ENCODE measurements at regions not wholly inside any gene's neighbourhood (a gene's known extent, or its start where the extent isn't known, plus 50 kb on each side); places are given as distances from the start of the nearest gene placed in this dataset.
"Not testable (repeated sequence)": the region's sequence is repeated elsewhere in the genome, so short reads cannot be mapped to it uniquely, and the experiment has no call there.

- H3K27me3 Mint-ChIP-seq, result peaks cover 1% of the 10 kb centered on the region
Observed at GRCh38 chr1:199929556-199929955, 98.0 kb upstream of the NR5A2 start.

GRCh38 chr1:199930067-199930466 lies 97.4 kb upstream of the NR5A2 start:
- not testable (repeated sequence) for H3K36me3 Mint-ChIP-seq, H3K27me3 Mint-ChIP-seq, H3K4me3 Mint-ChIP-seq, H3K9me3 Mint-ChIP-seq, H3K4me1 Mint-ChIP-seq, ATAC-seq, H3K27ac Mint-ChIP-seq

More at GRCh38 chr1:199929556-199929955, 98.0 kb upstream of the NR5A2 start:
- no peak overlapping the region for H3K27ac Mint-ChIP-seq
- no peak overlapping the region for H3K4me3 Mint-ChIP-seq
- no peak for ATAC-seq
- H3K36me3 Mint-ChIP-seq, result no peaks in the 10 kb centered on the region
- H3K4me1 Mint-ChIP-seq, result peaks cover 9% of the 10 kb centered on the region
- no peaks in the 10 kb centered on the region for H3K9me3 Mint-ChIP-seq

GRCh38 chr1:199931666-199932377 lies 95.7 kb upstream of the NR5A2 start:
- peak overlapping the region; percentile 40 for H3K4me3 Mint-ChIP-seq
- ATAC-seq, result no peak
- H3K36me3 Mint-ChIP-seq, result no peaks in the 10 kb centered on the region

GRCh38 chr1:199932462-199932861 lies 95.0 kb upstream of the NR5A2 start:
- Mint-ChIP-seq H3K9me3 (no peaks in the 10 kb centered on the region), H3K27ac (no peak overlapping the region), H3K4me3 (no peak overlapping the region), H3K4me1 (peaks cover 9% of the 10 kb centered on the region), H3K36me3 (no peaks in the 10 kb centered on the region), H3K27me3 (peaks cover 28% of the 10 kb centered on the region)
- no peak for ATAC-seq

More at GRCh38 chr1:199931666-199932377, 95.7 kb upstream of the NR5A2 start:
- H3K4me1 Mint-ChIP-seq, result peaks cover 9% of the 10 kb centered on the region
- peaks cover 24% of the 10 kb centered on the region for H3K27me3 Mint-ChIP-seq
- no peaks in the 10 kb centered on the region for H3K9me3 Mint-ChIP-seq
- no peak overlapping the region for H3K27ac Mint-ChIP-seq

GRCh38 chr1:199936441-199936840 lies 91.1 kb upstream of the NR5A2 start:
- H3K9me3 Mint-ChIP-seq, result no peaks in the 10 kb centered on the region
- H3K27ac Mint-ChIP-seq, result no peak overlapping the region
- H3K27me3 Mint-ChIP-seq, result peaks cover 65% of the 10 kb centered on the region
- no peak for ATAC-seq
- H3K4me1 Mint-ChIP-seq, result peaks cover 17% of the 10 kb centered on the region
- no peaks in the 10 kb centered on the region for H3K36me3 Mint-ChIP-seq
- no peak overlapping the region for H3K4me3 Mint-ChIP-seq

GRCh38 chr1:199937161-199937560 lies 90.3 kb upstream of the NR5A2 start:
- ATAC-seq, result no peak
- no peak overlapping the region for H3K27ac Mint-ChIP-seq
- H3K9me3 Mint-ChIP-seq, result no peaks in the 10 kb centered on the region
- H3K4me1 Mint-ChIP-seq, result peaks cover 19% of the 10 kb centered on the region
- H3K36me3 Mint-ChIP-seq, result no peaks in the 10 kb centered on the region
- no peak overlapping the region for H3K4me3 Mint-ChIP-seq
- H3K27me3 Mint-ChIP-seq, result peaks cover 65% of the 10 kb centered on the region

- H3K9me3 Mint-ChIP-seq, result no peaks in the 10 kb centered on the region
- peaks cover 65% of the 10 kb centered on the region for H3K27me3 Mint-ChIP-seq
- no peak for ATAC-seq
Observed at GRCh38 chr1:199937661-199938060, 89.8 kb upstream of the NR5A2 start.

GRCh38 chr1:199944986-199945385 lies 82.5 kb upstream of the NR5A2 start:
- Mint-ChIP-seq H3K27ac (no peak overlapping the region), H3K4me1 (peaks cover 17% of the 10 kb centered on the region), H3K4me3 (no peak overlapping the region), H3K36me3 (no peaks in the 10 kb centered on the region), H3K9me3 (no peaks in the 10 kb centered on the region), H3K27me3 (peaks cover 29% of the 10 kb centered on the region)
- ATAC-seq, result no peak

More at GRCh38 chr1:199937661-199938060, 89.8 kb upstream of the NR5A2 start:
- Mint-ChIP-seq H3K27ac (no peak overlapping the region), H3K36me3 (no peaks in the 10 kb centered on the region), H3K4me3 (no peak overlapping the region), H3K4me1 (peaks cover 17% of the 10 kb centered on the region)

GRCh38 chr1:199945591-199945990 lies 81.9 kb upstream of the NR5A2 start:
- Mint-ChIP-seq H3K27me3 (peaks cover 25% of the 10 kb centered on the region), H3K9me3 (no peaks in the 10 kb centered on the region), H3K4me3 (no peak overlapping the region), H3K36me3 (no peaks in the 10 kb centered on the region), H3K4me1 (peaks cover 17% of the 10 kb centered on the region), H3K27ac (no peak overlapping the region)
- no peak for ATAC-seq

- H3K4me1 Mint-ChIP-seq, result peaks cover 7% of the 10 kb centered on the region
- H3K4me3 Mint-ChIP-seq, result no peak overlapping the region
- H3K27ac Mint-ChIP-seq, result no peak overlapping the region
- H3K27me3 Mint-ChIP-seq, result peaks cover 26% of the 10 kb centered on the region
- H3K9me3 Mint-ChIP-seq, result no peaks in the 10 kb centered on the region
- ATAC-seq, result no peak
- H3K36me3 Mint-ChIP-seq, result no peaks in the 10 kb centered on the region
Observed at GRCh38 chr1:199946305-199947155, 81.0 kb upstream of the NR5A2 start.

- Mint-ChIP-seq H3K27ac (no peak overlapping the region), H3K27me3 (peaks cover 37% of the 10 kb centered on the region), H3K4me3 (no peak overlapping the region), H3K36me3 (no peaks in the 10 kb centered on the region), H3K4me1 (no peaks in the 10 kb centered on the region), H3K9me3 (no peaks in the 10 kb centered on the region)
- no peak for ATAC-seq
Observed at GRCh38 chr1:199948587-199949280, 78.8 kb upstream of the NR5A2 start.

- peaks cover 35% of the 10 kb centered on the region for H3K27me3 Mint-ChIP-seq
- ATAC-seq, H3K9me3 Mint-ChIP-seq, H3K4me1 Mint-ChIP-seq, H3K27ac Mint-ChIP-seq, H3K36me3 Mint-ChIP-seq, H3K4me3 Mint-ChIP-seq: not testable (repeated sequence)
Observed at GRCh38 chr1:199951005-199951404, 76.5 kb upstream of the NR5A2 start.

- ATAC-seq, result no peak
- H3K4me1 Mint-ChIP-seq, result no peaks in the 10 kb centered on the region
- H3K27ac Mint-ChIP-seq, result no peak overlapping the region
- H3K36me3 Mint-ChIP-seq, result no peaks in the 10 kb centered on the region
- H3K4me3 Mint-ChIP-seq, result no peak overlapping the region
- H3K27me3 Mint-ChIP-seq, result peaks cover 30% of the 10 kb centered on the region
- no peaks in the 10 kb centered on the region for H3K9me3 Mint-ChIP-seq
Observed at GRCh38 chr1:199953651-199954050, 73.9 kb upstream of the NR5A2 start.

GRCh38 chr1:199954699-199955098 lies 72.8 kb upstream of the NR5A2 start:
- ATAC-seq, result no peak
- H3K36me3 Mint-ChIP-seq, result no peaks in the 10 kb centered on the region
- H3K9me3 Mint-ChIP-seq, result no peaks in the 10 kb centered on the region
- peaks cover 30% of the 10 kb centered on the region for H3K27me3 Mint-ChIP-seq
- H3K4me3 Mint-ChIP-seq, result no peak overlapping the region
- no peak overlapping the region for H3K27ac Mint-ChIP-seq
- H3K4me1 Mint-ChIP-seq, result no peaks in the 10 kb centered on the region

GRCh38 chr1:199955235-199955634 lies 72.3 kb upstream of the NR5A2 start:
- Mint-ChIP-seq H3K27ac (no peak overlapping the region), H3K27me3 (peaks cover 30% of the 10 kb centered on the region), H3K9me3 (no peaks in the 10 kb centered on the region), H3K36me3 (no peaks in the 10 kb centered on the region), H3K4me3 (no peak overlapping the region), H3K4me1 (no peaks in the 10 kb centered on the region)
- no peak for ATAC-seq

Measured in stimulated activated memory B cell treated with anti-CD40 and anti-IgM and Interleukin-4, amounts not matched to agents 10 μg/mL and 1 μg/mL and 100 μg/mL, for 72 hours (primary cell).